BJ (cell line): ENCODE measurements at regions not wholly inside any gene's neighbourhood (a gene's known extent, or its start where the extent isn't known, plus 50 kb on each side); places are given as distances from the start of the nearest gene placed in this dataset.

Experiments
- CTCF ChIA-PET: fragments of 350-600 bp; formaldehyde crosslinking; extraction: SDS; loops from one replicate; lab custom pipeline; 2021; ENCODE audit warnings: antibody characterized with exemption, inconsistent platforms; lab: Yijun Ruan, JAX
- POLR2A ChIA-PET: fragments of 300-600 bp; sonication (Branson Sonifier 250); formaldehyde crosslinking; extraction: SDS; loops from one replicate; lab custom pipeline; 2021; ENCODE audit warnings: antibody characterized with exemption; lab: Charles Lee
- DNase-seq: peaks from one replicate; pipeline ENCODE4 v3.0.0-alpha.2; 2011; ENCODE audit warnings: low read depth
- H3K27me3 ChIP-seq: 2 replicates; pipeline ENCODE4 v1.6.0; 2011; ENCODE audit warnings: low read length; ENCODE audit not compliant: control insufficient read depth, insufficient read depth
- H3K36me3 ChIP-seq: 2 replicates; pipeline ENCODE4 v1.5.1; 2011; ENCODE audit warnings: low read length; ENCODE audit not compliant: control insufficient read depth, insufficient read depth
- H3K4me3 ChIP-seq: 2 replicates; pipeline ENCODE4 v1.5.1; 2011; ENCODE audit warnings: low read depth, mild to moderate bottlenecking, control low read depth, low read length
- CTCF ChIP-seq: IDR thresholded peaks from 2 replicates; pipeline ENCODE4 v1.5.1; 2011; ENCODE audit warnings: low read depth, mild to moderate bottlenecking, control low read depth, inconsistent platforms, low read length, moderate library complexity; ENCODE audit not compliant: insufficient read depth

- no peak for DNase-seq
- POLR2A ChIA-PET, result no interaction called here
- no peak for TF ChIP-seq CTCF
- H3K27me3 ChIP-seq, result no peaks in the 10 kb centered on the region
- H3K4me3 ChIP-seq, result no peak overlapping the region
- H3K36me3 ChIP-seq, result no peaks in the 10 kb centered on the region
- CTCF ChIA-PET, result no interaction called here
Observed at GRCh38 chr10:64286533-64286932, 765.3 kb downstream of the REEP3 start.

GRCh38 chr10:64288404-64288803, 767.2 kb downstream of the REEP3 start:
- Histone ChIP-seq H3K4me3 (no peak overlapping the region), H3K36me3 (no peaks in the 10 kb centered on the region), H3K27me3 (no peaks in the 10 kb centered on the region)
- TF ChIP-seq CTCF, result no peak
- ChIA-PET POLR2A (no interaction called here), CTCF (no interaction called here)
- DNase-seq, result no peak

- ChIA-PET POLR2A (no interaction called here), CTCF (no interaction called here)
- no peaks in the 10 kb centered on the region for H3K27me3 ChIP-seq
- H3K4me3 ChIP-seq, result no peak overlapping the region
- no peaks in the 10 kb centered on the region for H3K36me3 ChIP-seq
- TF ChIP-seq CTCF, result no peak
- DNase-seq, result no peak
Observed at GRCh38 chr10:64303566-64303965, 782.4 kb downstream of the REEP3 start.

- TF ChIP-seq CTCF, result no peak
- Histone ChIP-seq H3K4me3 (no peak overlapping the region), H3K36me3 (no peaks in the 10 kb centered on the region), H3K27me3 (no peaks in the 10 kb centered on the region)
- ChIA-PET POLR2A (no interaction called here), CTCF (no interaction called here)
- DNase-seq, result no peak
Observed at GRCh38 chr10:64306729-64307327, 785.6 kb downstream of the REEP3 start.

GRCh38 chr10:64312876-64313275, 791.7 kb downstream of the REEP3 start:
- H3K36me3 ChIP-seq, result no peaks in the 10 kb centered on the region
- ChIA-PET CTCF (no interaction called here), POLR2A (no interaction called here)
- TF ChIP-seq CTCF, result no peak
- no peaks in the 10 kb centered on the region for H3K27me3 ChIP-seq
- no peak overlapping the region for H3K4me3 ChIP-seq
- no peak for DNase-seq
